H1 (cell line): ENCODE measurements at regions not wholly inside any gene's neighbourhood (a gene's known extent, or its start where the extent isn't known, plus 50 kb on each side); places are given as distances from the start of the nearest gene placed in this dataset.

Source experiments
- CTCF ChIA-PET: fragments of 300-600 bp; sonication (Branson Sonifier 250); formaldehyde crosslinking; loops from one replicate; lab custom pipeline; 2021; ENCODE audit not compliant: partially characterized antibody; lab: Charles Lee
- POLR2A ChIA-PET: fragments of 300-600 bp; sonication (Branson Sonifier 250); formaldehyde crosslinking; loops from one replicate; lab custom pipeline; 2021; ENCODE audit warnings: inconsistent platforms; ENCODE audit not compliant: partially characterized antibody; lab: Charles Lee
- DNase-seq, 2 experiments: peaks; one replicate each; pipeline versions ENCODE4 v3.0.0 to v3.0.0-alpha.2; 2010 to 2022; ENCODE audit warnings: low spot score in 2 of 2, low read depth in 1 of 2, mixed read lengths in 1 of 2
- FAIRE-seq: peaks from 2 replicates; lab custom pipeline; 2011; peaks lifted over from hg19 to GRCh38; lab: Jason Lieb, UNC
- H2AFZ ChIP-seq: 2 replicates; pipeline ENCODE4 v1.8.1; 2012; ENCODE audit warnings: low read length, inconsistent platforms
- H2AK5ac ChIP-seq: 2 replicates; pipeline ENCODE4 v1.6.1; 2013; ENCODE audit warnings: low read depth, low read length
- H2BK120ac ChIP-seq: replicated peaks from 2 replicates; pipeline ENCODE3; 2013; ENCODE audit warnings: low read depth, low read length, inconsistent platforms
- H2BK12ac ChIP-seq: 2 replicates; pipeline ENCODE4 v1.6.1; 2013; ENCODE audit warnings: low read depth, low read length
- H2BK15ac ChIP-seq: 2 replicates; pipeline ENCODE4 v1.6.1; 2013; ENCODE audit warnings: low read length
- H2BK20ac ChIP-seq: 2 replicates; pipeline ENCODE4 v1.6.1; 2013; ENCODE audit warnings: low read length
- H2BK5ac ChIP-seq: 2 replicates; pipeline ENCODE4 v1.6.1; 2013; ENCODE audit warnings: low read depth, low read length
- H3K14ac ChIP-seq: 2 replicates; pipeline ENCODE4 v1.6.1; 2013; ENCODE audit warnings: inconsistent platforms; ENCODE audit not compliant: insufficient read length
- H3K18ac ChIP-seq: 2 replicates; pipeline ENCODE4 v1.6.1; 2013; ENCODE audit warnings: low read length; ENCODE audit errors: extremely low read depth
- H3K23ac ChIP-seq: 2 replicates; pipeline ENCODE4 v1.6.1; 2013; ENCODE audit warnings: inconsistent platforms; ENCODE audit not compliant: insufficient read length
- H3K23me2 ChIP-seq: 2 replicates; pipeline ENCODE4 v1.6.1; 2013; ENCODE audit warnings: low read depth, low read length
- H3K27ac ChIP-seq: 2 replicates; pipeline ENCODE4 v1.6.1; 2011; ENCODE audit warnings: low read depth, low read length, inconsistent platforms
- H3K27me3 ChIP-seq, 4 experiments: replicated peaks in 1 of 4; 1 replicate in 1 of 4; 2 replicates in 3 of 4; pipeline versions ENCODE4 v1.6.1 to v1.8.1; 2011 to 2013; ENCODE audit warnings: low read length in 3 of 4, mild to moderate bottlenecking in 3 of 4, inconsistent platforms in 2 of 4, mixed read lengths in 2 of 4, moderate library complexity in 1 of 4; ENCODE audit not compliant: control insufficient read depth in 3 of 4, insufficient read depth in 3 of 4; ENCODE audit errors: extremely low read depth in 1 of 4
- H3K36me3 ChIP-seq, 4 experiments: 2 replicates each; pipeline versions ENCODE4 v1.6.1 to v1.8.1; 2011 to 2013; ENCODE audit warnings: mild to moderate bottlenecking in 4 of 4, low read length in 3 of 4, moderate library complexity in 2 of 4, control low read depth in 1 of 4, inconsistent platforms in 1 of 4; ENCODE audit not compliant: insufficient read depth in 4 of 4, control insufficient read depth in 2 of 4
- H3K4ac ChIP-seq: replicated peaks from 2 replicates; pipeline ENCODE3; 2013; ENCODE audit warnings: low read length, low read depth, mixed read lengths, inconsistent platforms; ENCODE audit not compliant: insufficient read length
- H3K4me1 ChIP-seq, 4 experiments: replicated peaks in 1 of 4; 1 replicate in 1 of 4; 2 replicates in 3 of 4; pipeline versions ENCODE4 v1.6.1 to v1.8.1; 2011 to 2013; ENCODE audit warnings: low read length in 3 of 4, inconsistent platforms in 2 of 4, mixed read lengths in 1 of 4; ENCODE audit not compliant: insufficient read depth in 4 of 4, control insufficient read depth in 3 of 4
- H3K4me2 ChIP-seq, 2 experiments: 2 replicates each; pipeline versions ENCODE4 v1.6.1 to v1.8.1; 2011 to 2013; ENCODE audit warnings: low read depth in 2 of 2, low read length in 2 of 2, control low read depth in 1 of 2, inconsistent platforms in 1 of 2, mild to moderate bottlenecking in 1 of 2; ENCODE audit not compliant: insufficient read depth in 1 of 2
- H3K4me3 ChIP-seq, 4 experiments: fragments of 200-600, 300-600 bp in 1 of 4; sonication (generic), shearing (Covaris generic), sonication (Bioruptor Twin) in 1 of 4; 2 replicates each; pipeline versions ENCODE4 v1.5.1 to v1.8.1; 2011 to 2016; ENCODE audit warnings: low read length in 4 of 4, low read depth in 3 of 4, control low read depth in 2 of 4, inconsistent platforms in 2 of 4, mild to moderate bottlenecking in 2 of 4, mixed read lengths in 1 of 4, moderate library complexity in 1 of 4; ENCODE audit not compliant: insufficient read depth in 2 of 4; ENCODE audit errors: extremely low read depth in 1 of 4
- H3K56ac ChIP-seq: replicated peaks from 2 replicates; pipeline ENCODE3; 2013; ENCODE audit warnings: low read depth, mild to moderate bottlenecking, mixed read lengths, low read length, inconsistent platforms; ENCODE audit not compliant: insufficient read length
- H3K79me1 ChIP-seq: 2 replicates; pipeline ENCODE4 v1.6.1; 2013; ENCODE audit warnings: low read depth, low read length, control low read depth
- H3K79me2 ChIP-seq, 2 experiments: 2 replicates each; pipeline versions ENCODE4 v1.6.1 to v1.8.1; 2012 to 2013; ENCODE audit warnings: low read length in 2 of 2, mild to moderate bottlenecking in 2 of 2, inconsistent platforms in 1 of 2; ENCODE audit not compliant: insufficient read depth in 2 of 2, control insufficient read depth in 1 of 2
- H3K9ac ChIP-seq, 4 experiments: replicated peaks in 1 of 4; 1 replicate in 1 of 4; 2 replicates in 3 of 4; pipeline versions ENCODE4 v1.6.1 to v1.8.1; 2011 to 2013; ENCODE audit warnings: low read depth in 3 of 4, low read length in 3 of 4, control low read depth in 2 of 4, mild to moderate bottlenecking in 2 of 4, moderate library complexity in 2 of 4, inconsistent platforms in 1 of 4; ENCODE audit errors: extremely low read depth in 1 of 4
- H3K9me3 ChIP-seq, 2 experiments: 2 replicates each; pipeline versions ENCODE4 v1.6.1 to v1.8.1; 2012 to 2013; ENCODE audit warnings: mild to moderate bottlenecking in 2 of 2, moderate library complexity in 2 of 2, control low read depth in 1 of 2, inconsistent platforms in 1 of 2, low read depth in 1 of 2, low read length in 1 of 2, mixed read lengths in 1 of 2; ENCODE audit not compliant: insufficient read depth in 2 of 2
- H4K20me1 ChIP-seq, 2 experiments: replicated peaks in 1 of 2; 2 replicates each; pipeline versions ENCODE3 to v1.8.1; 2011 to 2013; ENCODE audit warnings: inconsistent platforms in 2 of 2, low read length in 2 of 2, mild to moderate bottlenecking in 1 of 2; ENCODE audit not compliant: insufficient read depth in 2 of 2, control insufficient read depth in 1 of 2
- H4K5ac ChIP-seq: 2 replicates; pipeline ENCODE4 v1.6.1; 2013; ENCODE audit warnings: low read length, low read depth, mixed read lengths, inconsistent platforms; ENCODE audit not compliant: insufficient read length
- H4K8ac ChIP-seq: 2 replicates; pipeline ENCODE4 v1.8.0; 2013; ENCODE audit warnings: mild to moderate bottlenecking, moderate library complexity, low read length, inconsistent platforms; ENCODE audit not compliant: insufficient read depth; ENCODE audit errors: extremely low read depth
- H4K91ac ChIP-seq: replicated peaks from 2 replicates; pipeline ENCODE3; 2013; ENCODE audit warnings: low read length, mixed read lengths, inconsistent platforms; ENCODE audit not compliant: insufficient read length
- EZH2 ChIP-seq: fragments of 200-600 bp; sonication (generic); IDR thresholded peaks from 2 replicates; pipeline ENCODE4 v1.7.1; 2012; ENCODE audit warnings: low read depth, mild to moderate bottlenecking, moderate library complexity, low read length, inconsistent platforms; ENCODE audit not compliant: severe bottlenecking
- FOSL1 ChIP-seq: IDR thresholded peaks from 2 replicates; pipeline ENCODE4 v1.6.1; 2011; ENCODE audit warnings: mild to moderate bottlenecking, low read depth, low read length, moderate library complexity; ENCODE audit not compliant: insufficient read depth
- HDAC6 ChIP-seq: IDR thresholded peaks from one replicate; pipeline ENCODE4 v1.7.1; 2012; ENCODE audit warnings: low read depth, mild to moderate bottlenecking, inconsistent platforms, low read length, moderate library complexity
- NANOG ChIP-seq: IDR thresholded peaks from 2 replicates; pipeline ENCODE4 v1.6.1; 2011; ENCODE audit warnings: low read length, low read depth, mild to moderate bottlenecking, inconsistent platforms; ENCODE audit not compliant: insufficient read depth, poor library complexity, severe bottlenecking
- RFX5 ChIP-seq: IDR thresholded peaks from 2 replicates; pipeline ENCODE4 v1.6.1; 2011; ENCODE audit warnings: low read depth, low read length, improper control_type of control experiment, borderline replicate concordance
- SAP30 ChIP-seq: fragments of 300-600 bp; sonication (generic); IDR thresholded peaks from 2 replicates; pipeline ENCODE4 v1.7.1; 2012; ENCODE audit warnings: low read length, moderate library complexity, mild to moderate bottlenecking, inconsistent platforms; ENCODE audit not compliant: insufficient read depth, insufficient replicate concordance
- SIX5 ChIP-seq: IDR thresholded peaks from 2 replicates; pipeline ENCODE4 v1.6.1; 2011; ENCODE audit warnings: mild to moderate bottlenecking, low read depth, low read length
- SP1 ChIP-seq: IDR thresholded peaks from 2 replicates; pipeline ENCODE4 v1.6.1; 2011; ENCODE audit warnings: low read depth, low read length
- SUZ12 ChIP-seq: fragments of 200-600 bp; sonication (generic); IDR thresholded peaks from 2 replicates; pipeline ENCODE4 v1.6.1; 2012; ENCODE audit warnings: mild to moderate bottlenecking, inconsistent platforms, low read length, moderate library complexity, mixed read lengths
- TCF12 ChIP-seq: IDR thresholded peaks from 2 replicates; pipeline ENCODE4 v1.6.1; 2011; ENCODE audit warnings: low read depth, mild to moderate bottlenecking, low read length
- YY1 ChIP-seq: IDR thresholded peaks from 2 replicates; pipeline ENCODE4 v1.6.1; 2011; ENCODE audit warnings: low read depth, mild to moderate bottlenecking, low read length
- WGBS, 2 experiments: shearing (Covaris generic) in 1 of 2; methylation state at CpG; one replicate each; pipeline versions ENCODE4 v1.1.6 to v1.1.7; 2013 to 2015; ENCODE audit warnings: low lambda C conversion rate in 2 of 2, mixed read lengths in 2 of 2, inconsistent platforms in 1 of 2, low coverage in 1 of 2, missing lambda C conversion rate in 1 of 2; ENCODE audit not compliant: insufficient replicate concordance in 2 of 2, insufficient coverage in 1 of 2, insufficient read length in 1 of 2; ENCODE audit errors: extremely low coverage in 1 of 2, missing lambda C conversion rate in 1 of 2; 5-methylcytosine and 5-hydroxymethylcytosine counted together
- TF ChIP-seq, protein P1 (sequence below): IDR thresholded peaks from 2 replicates; pipeline ENCODE4 v1.6.1; 2012; ENCODE audit warnings: inconsistent platforms

DNA sequence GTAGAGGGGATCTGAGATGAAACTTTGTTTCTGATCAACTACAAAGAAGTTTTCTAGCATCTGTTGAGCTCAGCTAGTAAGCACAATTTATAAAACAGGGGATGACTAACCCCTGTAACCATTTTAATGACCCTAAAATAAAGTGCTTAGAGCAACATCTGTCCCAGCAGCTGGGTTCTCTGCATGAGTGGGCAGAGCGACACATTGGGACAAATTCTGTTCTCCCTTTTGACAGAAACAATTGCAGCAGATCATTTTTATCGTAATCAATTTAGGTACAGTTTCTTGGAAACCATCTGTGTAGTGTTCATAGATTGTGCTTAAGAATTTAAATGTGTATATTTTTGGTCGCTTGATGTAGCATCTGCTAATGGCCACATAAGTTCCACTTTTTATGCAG is 678.0 kb downstream of the RNF144A start:
- no peak overlapping the region for H2AK5ac ChIP-seq
- H3K18ac ChIP-seq: no peak overlapping the region
- H2BK120ac ChIP-seq: no peak overlapping the region
- H4K5ac ChIP-seq: no peak overlapping the region
- no peak overlapping the region for H2BK15ac ChIP-seq
- no peak overlapping the region for H3K56ac ChIP-seq
- H3K23me2 ChIP-seq: no peaks in the 10 kb centered on the region
- H3K27me3 ChIP-seq: no peaks in the 10 kb centered on the region
- no peak overlapping the region for H2BK5ac ChIP-seq
- H2BK20ac ChIP-seq: no peak overlapping the region
- POLR2A ChIA-PET: no interaction called here
- H3K23ac ChIP-seq: no peak overlapping the region
- no peak overlapping the region for H3K4ac ChIP-seq
- CTCF ChIA-PET: interaction anchor here (0.5 to 1.0 kb wide), 3 partner anchors 10 to 316 kb away, joined by 3 to 5 read pairs (median 3); no protein-coding TSS in a partner anchor
- no peak for FAIRE-seq
- H2AFZ ChIP-seq: peak overlapping the region; percentile 75; the same call in 1 of the 2 replicates
- no peaks in the 10 kb centered on the region for H3K36me3 ChIP-seq
- no peak overlapping the region for H3K4me2 ChIP-seq
- H3K9me3 ChIP-seq: no peaks in the 10 kb centered on the region
- no peak overlapping the region for H3K27ac ChIP-seq
- H3K4me1 ChIP-seq: no peaks in the 10 kb centered on the region
- no peak overlapping the region for H3K4me3 ChIP-seq
- no peak for TF ChIP-seq EZH2
- TF ChIP-seq FOSL1: no peak
- TF ChIP-seq SIX5: no peak
- no peak for TF ChIP-seq YY1
- TF ChIP-seq, protein P1, sequence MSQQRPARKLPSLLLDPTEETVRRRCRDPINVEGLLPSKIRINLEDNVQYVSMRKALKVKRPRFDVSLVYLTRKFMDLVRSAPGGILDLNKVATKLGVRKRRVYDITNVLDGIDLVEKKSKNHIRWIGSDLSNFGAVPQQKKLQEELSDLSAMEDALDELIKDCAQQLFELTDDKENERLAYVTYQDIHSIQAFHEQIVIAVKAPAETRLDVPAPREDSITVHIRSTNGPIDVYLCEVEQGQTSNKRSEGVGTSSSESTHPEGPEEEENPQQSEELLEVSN: no peak
- no peak for TF ChIP-seq NANOG
- no peak for TF ChIP-seq SUZ12
- TF ChIP-seq SP1: no peak
- no peak for TF ChIP-seq RFX5
- TF ChIP-seq SAP30: no peak
- TF ChIP-seq HDAC6: no peak
- no peak for TF ChIP-seq TCF12
- TF ChIP-seq, all 59 proteins: peak for 0
- Histone ChIP-seq H4K91ac (no peak overlapping the region), H3K79me1 (no peaks in the 10 kb centered on the region), H2BK12ac (no peak overlapping the region), H4K8ac (no peak overlapping the region), H3K79me2 (no peaks in the 10 kb centered on the region), H3K9ac (no peak overlapping the region), H4K20me1 (no peaks in the 10 kb centered on the region), H3K14ac (no peak overlapping the region)
- no peak for DNase-seq
- WGBS, 2 experiments: 91% methylated on average over 3 of the region's 3 CpGs; no CpG with 5 or more reads in 1 of the 2 experiments
